ENCODE measurements at regions not wholly inside any gene's neighbourhood (a gene's known extent, or its start where the extent isn't known, plus 50 kb on each side); places are given as distances from the start of the nearest gene placed in this dataset.

DNA sequence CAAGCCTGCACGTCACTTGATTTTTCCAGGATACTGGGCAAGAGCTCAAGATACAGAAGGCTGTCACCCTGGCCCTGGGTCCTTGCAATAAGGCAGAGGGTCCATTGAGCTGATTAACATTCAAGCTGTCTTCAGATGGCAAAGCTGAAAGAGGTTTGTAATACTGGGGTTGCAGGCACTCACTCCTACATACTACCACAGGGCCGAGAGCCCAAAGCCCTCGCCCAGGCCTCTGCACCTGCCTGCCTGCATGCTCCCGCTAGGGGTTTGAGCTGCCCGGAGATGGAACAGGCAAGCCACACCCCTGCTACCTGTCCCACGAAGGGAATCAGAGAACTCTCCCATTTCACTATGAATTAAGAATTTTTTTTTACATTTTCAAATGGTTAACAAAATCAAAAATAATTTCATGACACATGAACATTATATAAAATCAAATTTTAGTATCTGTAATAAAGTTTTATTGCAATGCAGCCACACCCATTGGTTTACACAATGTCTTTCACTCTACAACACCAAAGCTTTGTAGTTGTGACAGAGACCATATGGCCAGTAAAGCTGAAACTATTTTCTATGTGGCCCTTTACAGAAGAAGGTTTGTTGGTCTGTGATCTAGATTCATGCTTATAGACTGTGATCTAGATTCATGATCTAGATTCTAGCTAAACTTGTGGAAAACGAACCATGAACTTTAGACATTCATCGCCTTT is 530.4 kb upstream of the IGFBP7 start:
- 88% methylated on average over 5 of the region's 8 CpGs for WGBS
- Histone ChIP-seq H2BK120ac (ENCODE audit: low read depth, low read length) (no peak overlapping the region), H3K9me3 (ENCODE audit: control insufficient read depth, low read length) (no peaks in the 10 kb centered on the region), H3K9ac (ENCODE audit: low read length) (no peak overlapping the region), H3K4me3 (ENCODE audit: insufficient read depth in 1 of 2, low read depth in 1 of 2, low read length in 2 of 2) (no peak overlapping the region), H3K27me3 (ENCODE audit: control insufficient read depth in 1 of 2, insufficient read depth in 1 of 2, low read length in 2 of 2) (no peaks in the 10 kb centered on the region), H3K79me1 (replicated peaks; ENCODE audit: low read length, poor library complexity, severe bottlenecking) (no peaks in the 10 kb centered on the region), H3K4me2 (ENCODE audit: low read length, poor library complexity, severe bottlenecking) (no peak overlapping the region), H3K23ac (ENCODE audit: low read length in 2 of 2) (no peak overlapping the region), H3K4me1 (ENCODE audit: control insufficient read depth, insufficient read depth, low read depth, low read length) (no peaks in the 10 kb centered on the region), H3K27ac (ENCODE audit: low read length, poor library complexity, severe bottlenecking) (no peak overlapping the region), H2BK15ac (ENCODE audit: low read depth, poor library complexity, severe bottlenecking) (no peak overlapping the region), H4K91ac (ENCODE audit: low read length) (no peak overlapping the region), H2AK5ac (ENCODE audit: low read length, severe bottlenecking) (no peak overlapping the region), H3K36me3 (ENCODE audit: control insufficient read depth in 1 of 2, insufficient read depth in 2 of 2, low read depth in 1 of 2, low read length in 2 of 2) (no peaks in the 10 kb centered on the region), H2BK12ac (ENCODE audit: low read length in 2 of 2) (no peak overlapping the region), H3K18ac (ENCODE audit: low read depth in 1 of 2, low read length in 2 of 2) (no peak overlapping the region), H4K8ac (ENCODE audit: low read length) (no peak overlapping the region), H3K14ac (ENCODE audit: low read length in 2 of 2) (no peak overlapping the region), H2AFZ (ENCODE audit: low read depth, low read length) (no peak overlapping the region), H3K4ac (ENCODE audit: low read depth in 1 of 2, low read length in 2 of 2) (no peak overlapping the region), H2BK5ac (ENCODE audit: low read depth, low read length, poor library complexity, severe bottlenecking) (no peak overlapping the region)
- DNase-seq: no peak

DNA sequence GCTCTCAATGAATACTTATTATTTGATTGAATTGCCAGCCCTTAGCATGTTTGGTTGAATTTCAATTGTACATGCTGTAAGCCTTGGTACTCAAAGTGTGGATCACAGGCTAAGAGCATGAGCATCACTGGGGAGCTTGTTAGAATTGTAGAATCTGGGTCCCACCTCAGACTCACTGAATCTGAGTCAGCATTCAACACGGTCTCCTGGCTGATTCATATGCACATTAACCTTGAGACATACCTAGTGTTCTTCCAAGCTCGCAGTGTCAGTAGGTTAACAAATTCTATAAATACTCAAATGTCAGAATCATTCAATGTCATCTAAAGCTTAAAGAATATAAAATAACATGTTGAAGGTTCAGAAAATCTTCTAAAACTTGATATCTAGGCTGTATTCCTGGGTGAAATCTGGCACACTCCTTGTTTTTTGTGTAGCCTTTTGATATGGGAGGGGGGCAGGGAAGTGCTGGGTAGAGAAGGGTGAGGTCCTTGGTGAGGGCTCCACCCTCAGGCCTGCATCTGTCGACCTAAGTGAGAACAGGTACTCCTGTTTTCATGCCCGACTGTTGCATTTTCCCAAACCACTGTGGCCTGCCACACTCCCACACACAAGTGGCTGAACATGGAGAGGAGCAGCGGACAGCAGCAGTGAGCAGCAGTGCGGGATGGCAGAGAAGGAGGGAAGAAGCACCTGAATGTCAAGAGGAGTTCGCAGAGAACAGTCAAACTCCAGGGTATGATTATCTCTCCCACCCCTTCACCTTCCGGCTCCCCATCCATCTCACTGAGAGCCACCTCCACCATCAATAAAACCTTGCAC is 529.6 kb upstream of the IGFBP7 start:
- H3K27me3 ChIP-seq (ENCODE audit: control insufficient read depth in 1 of 2, insufficient read depth in 1 of 2, low read length in 2 of 2): no peaks in the 10 kb centered on the region
- DNase-seq: no peak
- no peaks in the 10 kb centered on the region for H3K79me1 ChIP-seq (replicated peaks; ENCODE audit: low read length, poor library complexity, severe bottlenecking)
- no peaks in the 10 kb centered on the region for H3K36me3 ChIP-seq (ENCODE audit: control insufficient read depth in 1 of 2, insufficient read depth in 2 of 2, low read depth in 1 of 2, low read length in 2 of 2)
- no peak overlapping the region for H3K18ac ChIP-seq (ENCODE audit: low read depth in 1 of 2, low read length in 2 of 2)
- 74% methylated on average over 6 of the region's 8 CpGs for WGBS
- H2BK15ac ChIP-seq (ENCODE audit: low read depth, poor library complexity, severe bottlenecking): no peak overlapping the region
- no peak overlapping the region for H2BK5ac ChIP-seq (ENCODE audit: low read depth, low read length, poor library complexity, severe bottlenecking)
- no peaks in the 10 kb centered on the region for H3K9me3 ChIP-seq (ENCODE audit: control insufficient read depth, low read length)
- no peak overlapping the region for H2BK12ac ChIP-seq (ENCODE audit: low read length in 2 of 2)
- no peak overlapping the region for H3K9ac ChIP-seq (ENCODE audit: low read length)
- H2BK120ac ChIP-seq (ENCODE audit: low read depth, low read length): no peak overlapping the region
- H3K4me1 ChIP-seq (ENCODE audit: control insufficient read depth, insufficient read depth, low read depth, low read length): no peaks in the 10 kb centered on the region
- H3K27ac ChIP-seq (ENCODE audit: low read length, poor library complexity, severe bottlenecking): no peak overlapping the region
- no peak overlapping the region for H2AK5ac ChIP-seq (ENCODE audit: low read length, severe bottlenecking)
- no peak overlapping the region for H3K4me3 ChIP-seq (ENCODE audit: insufficient read depth in 1 of 2, low read depth in 1 of 2, low read length in 2 of 2)
- H3K4me2 ChIP-seq (ENCODE audit: low read length, poor library complexity, severe bottlenecking): no peak overlapping the region
- no peak overlapping the region for H4K91ac ChIP-seq (ENCODE audit: low read length)
- H3K23ac ChIP-seq (ENCODE audit: low read length in 2 of 2): no peak overlapping the region
- no peak overlapping the region for H3K14ac ChIP-seq (ENCODE audit: low read length in 2 of 2)
- no peak overlapping the region for H2AFZ ChIP-seq (ENCODE audit: low read depth, low read length)
- no peak overlapping the region for H4K8ac ChIP-seq (ENCODE audit: low read length)
- H3K4ac ChIP-seq (ENCODE audit: low read depth in 1 of 2, low read length in 2 of 2): no peak overlapping the region

DNA sequence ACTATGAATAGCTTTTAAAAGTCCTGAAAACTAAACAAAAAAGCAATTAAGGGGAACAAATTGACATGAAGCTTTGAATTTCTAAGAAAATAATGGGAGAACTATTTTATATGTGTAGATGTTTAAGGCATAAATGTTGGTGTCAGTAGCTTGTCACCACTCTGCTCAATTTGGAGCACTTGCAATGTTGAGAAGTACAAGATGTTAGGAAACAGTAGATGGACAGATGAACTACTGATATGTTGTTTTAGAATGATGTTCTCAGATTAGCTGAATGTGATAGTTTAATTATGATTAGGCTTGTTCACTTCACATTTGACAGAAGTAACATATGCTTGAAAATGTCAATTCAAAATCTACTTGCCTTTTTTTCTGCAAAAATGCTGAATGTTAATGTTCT is 525.7 kb upstream of the IGFBP7 start:
- no peak overlapping the region for H3K9ac ChIP-seq (ENCODE audit: low read length)

DNA sequence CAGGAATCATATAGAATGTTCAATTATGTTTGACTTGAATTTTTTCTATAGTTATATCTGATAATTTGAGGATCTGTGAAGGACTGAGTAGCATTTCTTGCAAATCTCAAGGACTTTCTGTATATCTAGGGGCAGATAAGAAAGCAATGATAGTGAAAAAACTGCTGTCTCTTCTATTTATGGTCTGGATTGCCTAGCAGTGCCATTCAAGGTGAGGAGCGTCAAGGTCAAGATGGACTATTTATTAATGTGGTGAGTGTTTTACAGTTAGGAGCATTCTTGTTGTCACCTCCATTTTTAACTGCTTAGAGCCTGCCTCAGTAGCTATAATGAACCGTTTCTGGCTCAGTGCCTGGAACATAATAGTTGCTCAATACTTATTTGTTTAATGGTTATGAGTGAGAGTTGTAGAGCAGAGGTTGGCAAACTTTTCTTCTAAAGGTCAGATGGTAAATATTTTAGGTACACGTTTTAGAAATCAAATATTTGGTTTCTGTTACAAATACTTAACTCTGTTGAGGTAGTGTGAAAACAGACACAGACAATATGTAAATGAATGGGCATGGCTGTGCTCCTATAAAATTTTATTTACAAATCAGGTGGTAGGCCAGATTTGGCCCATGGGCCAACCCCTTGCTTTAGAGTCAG is 523.2 kb upstream of the IGFBP7 start:
- H2AFZ ChIP-seq (ENCODE audit: low read depth, low read length): no peak overlapping the region
- H3K18ac ChIP-seq (ENCODE audit: low read depth in 1 of 2, low read length in 2 of 2): no peak overlapping the region
- WGBS: 97% methylated on average over 3 of the region's 3 CpGs
- no peak overlapping the region for H3K23ac ChIP-seq (ENCODE audit: low read length in 2 of 2)
- H3K27me3 ChIP-seq (ENCODE audit: control insufficient read depth in 1 of 2, insufficient read depth in 1 of 2, low read length in 2 of 2): no peaks in the 10 kb centered on the region
- no peak overlapping the region for H3K4me2 ChIP-seq (ENCODE audit: low read length, poor library complexity, severe bottlenecking)
- H2BK15ac ChIP-seq (ENCODE audit: low read depth, poor library complexity, severe bottlenecking): no peak overlapping the region
- no peak overlapping the region for H3K4ac ChIP-seq (ENCODE audit: low read depth in 1 of 2, low read length in 2 of 2)
- H3K79me1 ChIP-seq (replicated peaks; ENCODE audit: low read length, poor library complexity, severe bottlenecking): no peaks in the 10 kb centered on the region
- H2BK5ac ChIP-seq (ENCODE audit: low read depth, low read length, poor library complexity, severe bottlenecking): no peak overlapping the region
- H2AK5ac ChIP-seq (ENCODE audit: low read length, severe bottlenecking): no peak overlapping the region
- no peaks in the 10 kb centered on the region for H3K4me1 ChIP-seq (ENCODE audit: control insufficient read depth, insufficient read depth, low read depth, low read length)
- no peak for DNase-seq
- H3K14ac ChIP-seq (ENCODE audit: low read length in 2 of 2): no peak overlapping the region
- no peak overlapping the region for H2BK12ac ChIP-seq (ENCODE audit: low read length in 2 of 2)
- no peak overlapping the region for H3K4me3 ChIP-seq (ENCODE audit: insufficient read depth in 1 of 2, low read depth in 1 of 2, low read length in 2 of 2)
- no peaks in the 10 kb centered on the region for H3K9me3 ChIP-seq (ENCODE audit: control insufficient read depth, low read length)
- no peak overlapping the region for H4K91ac ChIP-seq (ENCODE audit: low read length)
- H3K9ac ChIP-seq (ENCODE audit: low read length): no peak overlapping the region
- no peak overlapping the region for H2BK120ac ChIP-seq (ENCODE audit: low read depth, low read length)
- no peak overlapping the region for H3K27ac ChIP-seq (ENCODE audit: low read length, poor library complexity, severe bottlenecking)
- H4K8ac ChIP-seq (ENCODE audit: low read length): no peak overlapping the region
- no peaks in the 10 kb centered on the region for H3K36me3 ChIP-seq (ENCODE audit: control insufficient read depth in 1 of 2, insufficient read depth in 2 of 2, low read depth in 1 of 2, low read length in 2 of 2)

More for the DNA sequence above, 525.7 kb upstream of the IGFBP7 start:
- Histone ChIP-seq H3K4me3 (ENCODE audit: insufficient read depth in 1 of 2, low read depth in 1 of 2, low read length in 2 of 2) (no peak overlapping the region), H3K14ac (ENCODE audit: low read length in 2 of 2) (no peak overlapping the region), H2BK15ac (ENCODE audit: low read depth, poor library complexity, severe bottlenecking) (no peak overlapping the region), H3K9me3 (ENCODE audit: control insufficient read depth, low read length) (no peaks in the 10 kb centered on the region), H3K27ac (ENCODE audit: low read length, poor library complexity, severe bottlenecking) (no peak overlapping the region), H2BK12ac (ENCODE audit: low read length in 2 of 2) (no peak overlapping the region), H2BK120ac (ENCODE audit: low read depth, low read length) (no peak overlapping the region), H2AFZ (ENCODE audit: low read depth, low read length) (no peak overlapping the region), H3K27me3 (ENCODE audit: control insufficient read depth in 1 of 2, insufficient read depth in 1 of 2, low read length in 2 of 2) (no peaks in the 10 kb centered on the region), H2BK5ac (ENCODE audit: low read depth, low read length, poor library complexity, severe bottlenecking) (no peak overlapping the region), H3K4ac (ENCODE audit: low read depth in 1 of 2, low read length in 2 of 2) (no peak overlapping the region), H3K36me3 (ENCODE audit: control insufficient read depth in 1 of 2, insufficient read depth in 2 of 2, low read depth in 1 of 2, low read length in 2 of 2) (no peaks in the 10 kb centered on the region), H3K4me2 (ENCODE audit: low read length, poor library complexity, severe bottlenecking) (no peak overlapping the region), H3K18ac (ENCODE audit: low read depth in 1 of 2, low read length in 2 of 2) (no peak overlapping the region), H4K91ac (ENCODE audit: low read length) (no peak overlapping the region), H2AK5ac (ENCODE audit: low read length, severe bottlenecking) (no peak overlapping the region), H4K8ac (ENCODE audit: low read length) (no peak overlapping the region), H3K79me1 (replicated peaks; ENCODE audit: low read length, poor library complexity, severe bottlenecking) (no peaks in the 10 kb centered on the region), H3K23ac (ENCODE audit: low read length in 2 of 2) (no peak overlapping the region), H3K4me1 (ENCODE audit: control insufficient read depth, insufficient read depth, low read depth, low read length) (no peaks in the 10 kb centered on the region)
- no peak for DNase-seq

Measured in mesenchymal stem cell (in vitro differentiated cells and primary cell).